Panc1 (cell line): ENCODE measurements at regions not wholly inside any gene's neighbourhood (a gene's known extent, or its start where the extent isn't known, plus 50 kb on each side); places are given as distances from the start of the nearest gene placed in this dataset.

ENCODE experiments used
- SIN3A ChIP-seq: IDR thresholded peaks from 2 replicates; pipeline ENCODE4 v1.6.1; 2012; ENCODE audit warnings: low read depth, mild to moderate bottlenecking, low read length, moderate library complexity, borderline replicate concordance; ENCODE audit not compliant: insufficient read depth
- TF ChIP-seq, protein P1 (sequence below): fragments of 450-650 bp; IDR thresholded peaks from 2 replicates; pipeline ENCODE4 v1.5.1; 2017; ENCODE audit warnings: mild to moderate bottlenecking

DNA sequence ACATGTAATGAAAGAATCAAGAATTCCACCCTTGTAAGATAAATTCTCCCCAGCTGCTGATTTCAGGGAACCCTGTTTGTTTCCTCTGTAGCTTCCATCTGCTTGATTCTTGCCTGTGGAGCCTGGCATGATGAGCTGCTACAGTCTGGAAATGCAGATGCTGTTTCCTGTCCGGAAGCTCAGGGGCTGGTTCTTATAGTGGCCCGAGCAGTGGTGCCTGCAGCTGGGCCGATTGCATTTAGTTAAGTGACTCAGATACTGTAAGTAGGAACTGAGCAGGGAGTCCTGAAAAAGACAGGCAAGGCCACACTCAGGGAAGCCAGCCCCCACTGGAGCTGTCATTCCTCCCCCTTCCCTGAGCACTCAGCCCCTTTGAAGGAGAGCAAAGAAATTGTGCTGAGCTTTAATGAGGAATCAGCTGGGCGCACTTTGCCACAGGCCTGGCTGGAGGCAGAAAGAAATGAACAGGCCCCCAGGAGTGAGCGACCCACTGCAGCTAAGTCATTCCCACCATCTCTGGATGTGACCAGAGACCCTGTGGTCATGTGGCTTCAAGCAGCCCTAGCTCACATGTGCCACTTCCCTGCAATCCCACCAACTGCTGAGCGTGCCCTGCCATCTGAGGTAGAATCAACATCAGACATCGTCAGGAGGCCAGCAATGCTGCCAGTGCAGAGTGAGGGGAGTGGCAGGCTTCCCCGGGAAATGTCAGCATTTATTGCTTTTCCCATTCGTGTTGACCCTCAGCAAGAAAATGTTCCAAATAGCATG is 206.0 kb upstream of the WWC1 start:
- TF ChIP-seq, protein P1, sequence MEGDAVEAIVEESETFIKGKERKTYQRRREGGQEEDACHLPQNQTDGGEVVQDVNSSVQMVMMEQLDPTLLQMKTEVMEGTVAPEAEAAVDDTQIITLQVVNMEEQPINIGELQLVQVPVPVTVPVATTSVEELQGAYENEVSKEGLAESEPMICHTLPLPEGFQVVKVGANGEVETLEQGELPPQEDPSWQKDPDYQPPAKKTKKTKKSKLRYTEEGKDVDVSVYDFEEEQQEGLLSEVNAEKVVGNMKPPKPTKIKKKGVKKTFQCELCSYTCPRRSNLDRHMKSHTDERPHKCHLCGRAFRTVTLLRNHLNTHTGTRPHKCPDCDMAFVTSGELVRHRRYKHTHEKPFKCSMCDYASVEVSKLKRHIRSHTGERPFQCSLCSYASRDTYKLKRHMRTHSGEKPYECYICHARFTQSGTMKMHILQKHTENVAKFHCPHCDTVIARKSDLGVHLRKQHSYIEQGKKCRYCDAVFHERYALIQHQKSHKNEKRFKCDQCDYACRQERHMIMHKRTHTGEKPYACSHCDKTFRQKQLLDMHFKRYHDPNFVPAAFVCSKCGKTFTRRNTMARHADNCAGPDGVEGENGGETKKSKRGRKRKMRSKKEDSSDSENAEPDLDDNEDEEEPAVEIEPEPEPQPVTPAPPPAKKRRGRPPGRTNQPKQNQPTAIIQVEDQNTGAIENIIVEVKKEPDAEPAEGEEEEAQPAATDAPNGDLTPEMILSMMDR = no peak
- no peak for TF ChIP-seq SIN3A
